ENCODE measurements at regions not wholly inside any gene's neighbourhood (a gene's known extent, or its start where the extent isn't known, plus 50 kb on each side); places are given as distances from the start of the nearest gene placed in this dataset.

DNA sequence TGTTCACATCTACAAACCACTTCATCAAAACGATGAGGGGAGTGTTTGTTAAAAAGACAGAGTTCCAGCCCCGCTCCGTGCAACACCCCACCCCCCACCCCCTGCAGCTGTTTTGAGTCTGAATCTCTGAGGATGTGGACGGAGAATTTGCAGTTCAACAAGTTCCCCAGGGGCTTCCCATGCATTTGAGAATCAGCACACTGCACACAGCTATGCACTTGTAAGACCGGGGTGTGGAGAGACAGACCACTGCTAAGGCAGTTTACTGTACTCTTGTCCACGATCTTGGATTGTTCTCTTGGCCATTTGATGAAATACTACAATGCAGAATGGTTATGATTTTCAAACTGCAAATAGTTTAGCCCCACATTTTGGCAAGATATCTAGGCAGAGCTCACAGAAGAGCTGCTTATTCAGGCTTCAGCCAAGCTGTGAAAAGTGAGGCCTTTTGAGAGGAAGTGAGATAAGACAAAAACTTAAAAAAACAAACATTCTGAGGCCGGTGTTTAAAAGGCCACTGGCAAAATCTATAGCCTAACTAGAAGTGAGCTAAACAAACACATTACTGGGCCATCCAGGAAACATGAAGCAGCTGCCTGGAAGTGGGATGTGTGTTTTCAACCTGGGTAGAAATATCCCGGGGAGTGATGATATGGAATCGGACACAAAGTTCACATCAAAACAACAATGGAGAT is 308.2 kb upstream of the ADAMTS9 start:
- DNase-seq (ENCODE audit: low spot score), result no peak

DNA sequence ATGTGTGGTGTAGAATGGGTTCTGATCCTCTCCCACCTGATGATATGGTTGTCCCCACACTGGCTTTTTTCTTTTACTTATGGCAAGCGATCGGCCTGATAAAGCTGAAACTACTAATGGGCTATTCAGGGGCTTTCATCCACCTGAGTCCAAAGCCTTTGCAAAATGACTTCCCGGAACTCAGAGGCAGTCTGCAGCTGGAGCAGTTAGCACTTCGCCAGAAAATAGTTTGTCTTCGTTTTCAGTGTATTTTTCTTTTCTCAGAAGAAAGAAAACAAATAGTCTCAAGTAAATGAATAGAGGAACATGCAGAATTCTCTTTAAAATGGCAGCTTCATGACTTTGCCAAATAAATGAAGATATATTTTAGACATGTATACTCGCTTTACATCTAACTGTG is 306.0 kb upstream of the ADAMTS9 start:
- no peak for DNase-seq (ENCODE audit: low spot score)

DNA sequence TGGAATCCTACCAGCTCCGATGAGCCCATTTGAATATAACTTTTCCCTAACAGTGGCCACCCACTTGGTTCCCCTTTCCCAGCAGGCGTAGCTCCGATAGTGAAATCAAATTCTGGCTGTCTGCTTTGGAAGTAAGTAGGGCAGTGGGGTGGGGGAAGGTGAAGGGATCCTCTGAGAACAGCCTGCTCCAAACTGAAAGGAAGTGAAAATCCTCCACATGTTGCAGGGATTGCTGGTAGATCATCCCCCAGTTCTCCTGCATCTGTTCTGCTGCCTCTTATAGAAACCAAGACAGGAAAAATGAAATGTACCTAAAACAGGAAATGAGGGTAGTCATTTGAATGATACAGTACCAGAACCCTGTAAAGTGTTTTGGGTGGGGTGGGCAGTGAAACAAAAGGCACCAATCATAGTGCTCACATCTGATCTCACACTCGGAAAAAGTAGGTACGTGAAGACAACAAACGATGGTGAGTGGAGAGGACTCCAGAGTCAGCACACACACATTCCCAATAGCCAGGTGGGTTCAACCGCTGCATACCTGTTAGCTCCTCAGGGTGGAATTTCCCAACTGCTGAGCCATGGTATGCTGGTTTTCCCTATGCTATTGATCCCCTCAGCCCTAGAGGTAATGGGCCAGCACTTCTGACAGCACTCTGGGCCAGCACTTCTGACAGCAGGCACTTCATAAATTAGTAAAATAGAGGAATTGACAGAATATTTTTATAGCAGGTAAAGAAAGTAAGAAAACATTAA is 304.9 kb upstream of the ADAMTS9 start:
- DNase-seq (ENCODE audit: low spot score), result no peak

DNA sequence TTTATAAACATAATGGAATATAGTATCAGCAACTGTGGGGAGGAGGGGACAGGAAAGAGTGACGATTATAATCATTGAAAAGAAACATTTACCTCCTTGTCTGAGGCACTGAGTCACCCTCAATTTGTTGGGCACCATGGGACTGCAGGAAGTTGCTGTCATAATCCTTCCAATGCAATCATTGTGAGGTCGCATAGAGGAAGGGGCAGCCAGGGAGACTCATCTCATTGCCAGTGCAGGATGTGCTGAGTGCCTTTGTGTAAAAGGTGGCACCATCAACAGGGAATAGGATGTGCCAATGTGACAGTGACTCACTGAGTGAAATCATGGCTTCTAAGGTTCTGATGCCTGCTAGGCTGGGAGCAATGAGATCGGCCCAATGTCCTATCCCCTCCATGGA is 300.4 kb upstream of the ADAMTS9 start:
- no peak for DNase-seq (ENCODE audit: low spot score)

DNA sequence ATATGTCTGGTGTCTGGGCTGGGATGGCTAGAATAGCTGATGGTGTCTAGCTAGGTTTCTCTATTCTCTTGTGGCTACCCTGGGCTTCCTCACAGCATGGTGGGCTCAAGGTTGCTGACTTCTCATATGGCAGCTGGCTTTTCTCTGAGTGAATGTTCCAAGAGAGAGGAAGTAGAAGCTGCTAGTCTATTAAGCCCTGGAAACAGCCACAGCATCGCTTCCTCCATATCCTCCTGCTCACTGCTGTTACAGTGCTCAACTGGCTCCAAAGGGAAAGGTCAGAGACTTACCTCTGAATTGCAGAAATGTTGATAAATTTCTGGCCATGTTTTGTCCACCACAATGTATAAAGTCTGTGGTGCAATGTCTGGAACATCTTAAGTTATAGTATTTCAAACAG is 299.9 kb upstream of the ADAMTS9 start:
- DNase-seq (ENCODE audit: low spot score), result no peak

DNA sequence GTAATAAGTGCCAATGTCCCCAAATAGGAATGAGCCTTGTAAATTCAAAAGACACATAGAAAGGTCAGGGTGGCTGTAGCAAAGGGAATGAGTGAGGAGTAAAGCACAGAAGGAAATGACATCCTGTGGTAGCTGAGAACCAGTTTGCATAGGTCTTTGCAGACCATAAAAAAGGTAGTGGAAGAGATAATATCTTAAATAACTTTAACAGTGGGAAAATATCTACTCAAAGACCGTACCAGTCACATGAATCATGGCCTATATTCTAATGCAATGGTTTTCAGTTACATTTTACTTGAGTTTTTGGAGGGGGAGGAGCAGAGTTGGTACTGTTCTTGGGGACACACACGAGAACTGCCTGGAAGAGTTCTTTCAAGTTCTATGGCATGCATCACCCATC is 297.3 kb upstream of the ADAMTS9 start:
- DNase-seq (ENCODE audit: low spot score), result no peak

DNA sequence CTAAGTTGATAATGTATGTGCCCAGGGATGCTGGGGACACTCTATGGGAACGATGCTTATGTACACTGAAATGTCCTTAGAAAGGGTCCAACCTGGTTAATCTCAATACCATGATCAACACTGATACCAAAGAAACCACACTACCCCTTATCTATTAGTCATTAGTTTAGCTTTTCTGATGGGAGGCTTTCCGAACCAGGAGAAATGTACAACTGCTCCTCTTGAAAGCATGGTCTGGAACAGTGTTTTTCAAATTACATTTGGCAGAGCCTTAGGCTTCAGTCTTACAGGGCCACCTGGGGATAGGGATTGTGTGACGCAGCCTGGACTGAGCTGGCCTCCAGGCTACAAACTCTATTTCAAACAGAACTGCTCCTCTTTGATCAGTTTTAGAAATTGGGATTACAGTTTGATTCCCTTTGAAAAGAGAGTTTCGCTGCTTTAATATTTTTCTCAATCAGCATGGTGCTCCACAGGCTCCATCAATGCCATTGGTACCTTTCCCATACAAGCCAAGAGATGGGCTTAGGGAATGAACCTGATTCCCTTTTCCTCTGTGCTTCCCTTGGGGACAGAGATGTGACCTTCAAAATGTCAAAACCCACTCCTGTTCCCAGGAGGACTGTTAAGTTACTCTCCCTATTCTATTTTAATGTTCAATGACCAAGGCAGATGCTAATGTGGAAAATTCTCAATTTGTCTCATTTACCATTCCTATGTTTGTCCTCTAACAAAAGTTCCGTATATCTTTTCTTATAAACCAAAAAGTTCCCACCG is 296.0 kb upstream of the ADAMTS9 start:
- DNase-seq (ENCODE audit: low spot score), result no peak

DNA sequence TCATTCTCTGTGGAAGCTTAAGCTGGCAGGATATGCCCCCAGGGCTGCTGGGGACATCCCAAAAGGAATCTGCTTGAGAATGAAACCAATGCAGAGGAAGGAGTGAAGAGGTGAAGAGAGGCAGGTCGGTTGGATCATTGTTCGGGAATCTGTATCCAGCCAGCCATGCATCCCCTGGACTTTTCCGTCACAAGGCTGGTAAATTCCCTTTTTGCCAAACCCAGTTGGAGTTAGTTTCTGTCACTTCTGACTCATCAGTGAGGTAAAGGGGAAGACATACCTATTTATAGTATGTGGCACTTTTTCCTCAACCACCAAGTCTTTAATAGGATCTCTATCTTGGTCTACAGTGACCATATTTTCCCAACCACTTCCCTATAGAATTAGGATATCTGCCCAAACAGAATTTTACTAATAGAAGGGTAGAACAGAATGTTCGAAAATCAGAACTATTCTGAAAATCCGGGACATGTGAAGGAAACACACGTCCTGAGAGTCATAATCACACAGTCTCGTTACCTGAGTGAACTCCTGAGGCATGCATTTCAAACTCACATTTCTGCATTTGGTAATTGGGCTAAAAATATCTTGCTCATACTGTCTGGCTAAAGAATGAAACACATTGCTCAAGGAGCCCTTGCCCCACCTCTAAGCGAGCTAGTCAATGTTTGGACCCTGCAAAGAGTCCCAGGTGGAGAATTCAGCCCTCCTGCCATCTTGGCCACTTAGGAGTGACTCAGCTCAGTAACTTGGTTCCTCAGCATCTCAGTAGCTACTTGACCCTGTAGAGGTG is 289.7 kb upstream of the ADAMTS9 start:
- DNase-seq (ENCODE audit: low spot score), result no peak

DNA sequence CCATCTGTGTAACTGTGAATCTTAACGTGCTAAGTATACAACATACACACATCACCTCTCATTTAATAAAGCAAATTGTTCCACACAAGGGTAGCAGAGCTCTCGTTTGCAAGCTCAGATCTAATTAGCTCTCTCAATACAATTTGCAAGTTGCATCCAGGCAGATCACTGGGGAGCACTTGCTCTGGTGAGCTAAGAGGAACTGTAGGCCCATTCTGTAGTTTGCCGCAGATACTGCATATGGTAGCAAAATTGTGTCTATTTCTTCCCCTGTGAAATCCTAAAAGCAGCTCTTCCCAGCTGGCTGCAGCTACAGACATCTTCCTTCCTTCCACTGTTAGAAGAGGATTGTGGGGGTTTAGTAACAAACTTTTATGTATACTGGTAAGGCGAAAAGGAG is 288.7 kb upstream of the ADAMTS9 start:
- DNase-seq (ENCODE audit: low spot score), result no peak

DNA sequence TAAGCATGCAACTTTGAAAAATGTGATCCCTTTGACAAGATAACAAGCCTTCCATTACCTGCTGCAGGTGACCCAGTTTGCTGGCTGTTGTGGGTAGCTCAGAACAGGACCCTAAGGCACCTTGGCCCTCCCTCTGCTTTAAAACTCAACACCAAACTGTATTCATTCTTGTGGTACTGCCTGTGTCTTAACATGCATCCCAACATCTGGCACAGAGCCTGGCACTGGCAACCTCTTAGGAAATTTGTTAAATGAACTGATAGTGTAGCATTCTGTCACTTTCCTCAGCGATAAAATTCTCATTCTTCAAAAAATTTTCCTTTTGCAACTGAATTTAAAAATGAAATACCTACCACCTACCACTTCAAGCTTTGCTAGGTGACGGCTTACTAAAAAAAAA is 287.3 kb upstream of the ADAMTS9 start:
- DNase-seq (ENCODE audit: low spot score), result no peak

DNA sequence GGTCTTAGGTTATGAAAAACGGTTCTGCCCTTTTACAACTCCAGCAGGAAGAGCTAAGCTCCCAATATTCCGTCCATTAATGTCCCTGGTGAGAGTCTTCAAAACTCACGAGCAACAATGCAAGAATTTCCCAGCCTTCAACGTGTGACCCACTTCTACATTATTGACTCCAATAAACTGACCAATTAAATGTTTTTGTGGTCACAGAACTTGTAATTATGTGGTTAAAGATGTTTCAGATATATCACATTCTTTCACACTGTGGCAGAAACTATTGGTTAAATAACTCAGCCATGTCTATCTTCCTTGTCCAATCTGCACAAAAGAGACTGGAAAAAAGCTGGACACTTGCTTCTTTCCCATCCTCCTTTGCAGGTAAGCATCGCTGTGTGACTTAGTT is 286.6 kb upstream of the ADAMTS9 start:
- DNase-seq (ENCODE audit: low spot score), result no peak

DNA sequence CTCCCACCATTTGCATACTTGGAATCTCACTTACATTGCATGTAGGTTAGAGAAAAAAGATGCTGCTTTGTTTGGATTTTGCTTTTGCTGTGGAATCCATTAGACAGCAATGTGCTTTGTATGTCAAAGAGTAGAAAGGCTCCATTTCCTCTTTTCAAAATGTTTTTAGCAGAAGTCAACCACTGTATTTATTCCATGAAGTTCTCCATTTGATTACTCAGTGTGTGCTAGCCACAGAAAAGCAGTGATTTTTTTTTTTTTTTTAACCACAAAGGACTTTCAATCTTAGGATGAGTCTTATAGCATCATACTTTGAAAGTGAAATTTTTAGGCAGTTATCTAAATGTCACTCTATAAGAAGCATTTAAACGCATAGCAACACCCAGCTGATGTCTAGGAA is 285.0 kb upstream of the ADAMTS9 start:
- no peak for DNase-seq (ENCODE audit: low spot score)

DNA sequence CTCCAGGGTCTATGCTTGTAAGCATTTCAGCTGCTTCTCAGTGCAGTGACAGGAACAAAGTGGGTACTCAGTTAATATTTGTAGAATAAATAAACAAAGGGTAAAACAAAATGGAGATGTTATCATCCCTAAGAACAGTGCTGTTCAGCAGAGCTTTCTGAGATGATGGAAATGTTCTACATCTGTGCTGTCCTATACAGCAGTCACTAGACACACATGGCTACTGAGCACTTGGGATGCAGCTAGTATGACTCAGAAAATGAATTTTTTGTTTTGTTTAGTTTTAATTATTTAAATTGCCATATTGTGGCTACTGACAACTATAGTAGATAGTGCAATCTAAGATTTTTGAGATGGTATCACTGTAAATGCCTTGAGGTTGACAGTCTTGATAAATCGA is 283.8 kb upstream of the ADAMTS9 start:
- no peak for DNase-seq (ENCODE audit: low spot score)

DNA sequence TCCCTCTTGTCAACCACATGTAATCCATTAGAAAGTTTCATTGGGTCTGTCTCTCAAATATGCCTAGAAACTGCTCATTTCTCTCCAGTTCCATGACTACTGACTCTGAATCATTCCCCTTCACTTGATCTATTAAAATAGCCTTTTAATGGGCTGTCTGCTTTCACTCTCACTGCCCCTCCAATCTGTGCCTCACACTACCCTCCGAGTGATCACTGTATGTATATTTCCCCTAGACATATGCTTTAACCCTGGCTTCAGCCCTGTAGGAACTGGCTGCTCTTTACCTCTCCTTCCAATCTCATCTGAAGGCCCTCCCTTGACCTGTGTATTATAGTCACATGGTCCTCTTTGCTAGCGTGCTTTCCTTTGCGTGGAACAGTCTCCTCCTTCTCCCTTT is 282.8 kb upstream of the ADAMTS9 start:
- no peak for DNase-seq (ENCODE audit: low spot score)

DNA sequence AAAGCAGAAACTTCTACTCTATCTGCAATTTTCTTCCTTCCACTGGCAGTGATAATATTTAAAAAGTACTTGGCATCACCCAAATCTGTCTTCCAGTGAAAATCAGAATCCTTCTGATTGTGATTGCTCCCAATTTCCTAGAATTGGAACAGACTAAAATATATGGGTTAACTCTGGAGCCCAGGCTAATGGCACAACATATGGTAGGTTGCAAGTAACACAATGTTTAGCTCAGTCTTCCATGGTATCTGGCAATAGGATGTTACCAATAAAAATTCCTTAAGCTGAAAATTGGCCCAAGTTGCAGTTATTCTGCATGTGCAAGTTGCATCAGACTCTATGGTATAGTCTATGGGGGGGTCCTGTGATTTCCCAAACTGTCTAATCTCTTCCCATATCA is 273.5 kb upstream of the ADAMTS9 start:
- no peak for DNase-seq (ENCODE audit: low spot score)

DNA sequence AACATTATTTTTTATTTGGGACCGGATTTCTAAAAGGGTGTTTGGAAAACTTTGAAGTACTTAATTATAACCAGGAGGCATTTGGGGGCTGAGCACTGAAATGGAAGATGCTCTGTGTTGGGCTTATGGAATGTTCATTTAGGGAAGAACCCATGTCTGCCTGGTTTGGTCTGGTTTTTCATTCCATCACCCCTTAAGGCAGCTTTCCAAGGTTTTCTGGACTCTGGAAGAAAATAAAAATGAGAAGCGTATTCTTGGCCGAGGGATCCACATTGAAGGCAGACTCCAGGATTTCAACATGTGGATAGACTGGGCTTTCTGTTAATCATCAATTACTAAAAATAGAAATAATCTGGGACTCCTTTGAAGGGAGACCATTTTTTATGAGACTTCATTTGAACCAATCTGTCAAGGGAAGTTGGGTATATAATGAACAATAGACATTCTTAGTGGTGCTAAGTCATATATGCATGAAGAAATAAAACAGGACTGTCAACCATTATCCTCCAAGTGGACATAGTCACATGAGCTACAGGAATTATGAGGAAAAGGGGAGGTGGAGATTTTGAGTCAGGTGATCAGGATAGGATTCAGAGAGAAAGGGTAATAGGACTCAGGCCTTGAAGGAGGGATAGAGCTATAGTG is 270.5 kb upstream of the ADAMTS9 start:
- DNase-seq (ENCODE audit: low spot score), result no peak

DNA sequence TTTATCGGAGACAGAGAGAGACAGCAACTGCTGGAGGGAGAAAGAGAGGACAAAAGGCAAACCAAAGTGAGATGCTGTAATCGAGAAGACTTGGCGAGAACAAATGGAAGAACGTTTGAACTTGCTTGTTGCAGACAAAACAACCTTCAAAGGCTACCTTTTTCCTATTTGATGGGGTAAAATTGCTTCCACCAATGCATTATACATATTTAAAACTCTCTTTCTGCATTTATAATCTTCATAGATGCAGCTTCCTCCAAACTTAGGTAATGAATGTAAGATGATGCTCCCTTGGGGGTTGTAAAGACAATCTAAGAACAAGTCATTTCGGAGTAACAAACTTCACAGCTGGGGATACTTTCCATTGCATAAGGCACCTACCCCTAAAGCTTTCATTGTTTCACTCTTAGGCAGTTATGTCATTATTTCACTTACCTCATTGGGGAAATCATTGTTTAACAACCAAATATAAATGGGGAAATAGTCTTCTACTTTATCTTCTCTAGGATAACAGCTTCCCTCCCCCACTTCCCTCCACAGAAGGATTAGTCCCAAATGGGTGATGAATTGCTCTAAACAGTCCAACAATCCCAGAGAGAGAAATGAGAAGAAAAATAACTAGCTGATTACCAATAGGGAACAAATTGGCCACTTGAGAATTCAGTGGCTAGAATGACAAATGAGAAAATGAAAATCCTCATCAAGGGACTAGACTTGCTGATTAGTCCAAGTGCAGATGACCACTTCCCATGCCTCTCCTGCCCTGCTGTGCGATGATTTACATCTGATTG is 269.8 kb upstream of the ADAMTS9 start:
- DNase-seq (ENCODE audit: low spot score), result no peak

DNA sequence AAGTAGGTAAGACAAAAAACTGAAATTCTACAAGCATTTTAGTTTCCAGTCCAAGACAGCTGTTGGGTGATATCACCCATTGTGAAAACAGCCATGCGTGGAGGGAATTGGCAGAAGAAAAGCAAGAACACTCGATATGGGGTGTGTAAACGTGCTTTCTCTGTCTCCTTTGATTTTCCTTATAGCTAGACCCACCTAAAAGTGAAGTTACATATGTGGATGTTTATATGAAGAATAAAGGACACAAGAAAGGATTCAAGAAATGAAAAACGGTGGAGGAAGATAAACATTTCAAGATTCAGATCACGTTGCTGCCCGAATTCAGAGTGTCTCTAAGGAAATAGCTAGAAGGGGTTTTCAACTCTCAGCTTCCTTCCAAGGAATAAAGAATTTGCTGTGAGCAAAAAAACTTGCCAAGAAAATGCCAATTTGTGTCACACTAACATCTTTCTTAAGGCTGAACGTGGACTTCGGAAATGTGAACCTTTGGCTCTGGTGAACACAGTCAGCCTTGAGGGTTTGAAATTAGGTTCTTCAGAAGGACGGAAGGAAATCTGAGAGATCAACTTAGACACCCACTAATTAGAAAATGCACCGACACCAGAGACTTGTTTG is 269.0 kb upstream of the ADAMTS9 start:
- no peak for DNase-seq (ENCODE audit: low spot score)

DNA sequence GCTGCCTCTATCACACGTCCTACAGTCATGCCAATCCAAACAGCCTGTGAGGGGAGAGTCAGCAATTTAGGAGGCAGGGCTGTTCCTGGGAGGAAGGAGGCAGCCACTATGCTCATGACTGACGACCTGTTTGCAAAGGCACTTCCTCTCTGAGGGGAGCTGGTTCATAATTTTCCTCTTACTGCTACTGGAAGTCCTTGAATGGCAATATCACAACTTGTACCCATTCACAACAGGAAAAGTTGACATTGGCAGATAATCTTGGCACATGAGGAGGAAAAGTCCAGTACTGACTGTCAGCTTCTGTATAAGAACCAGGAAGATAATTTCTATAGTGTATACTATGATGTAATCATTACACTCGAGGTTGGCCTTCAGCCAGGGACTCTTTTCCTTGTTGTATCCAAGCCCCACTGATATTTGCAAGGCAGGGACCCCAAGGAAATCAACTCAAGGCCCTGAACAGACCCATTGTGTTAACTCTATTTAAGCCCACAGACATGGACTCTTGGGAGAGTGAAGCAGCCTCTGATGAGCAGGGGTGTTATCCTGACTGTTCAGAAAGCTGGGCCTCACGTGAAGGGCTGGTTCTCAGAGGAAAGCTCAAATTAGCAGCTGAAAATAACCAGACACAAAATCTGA is 267.3 kb upstream of the ADAMTS9 start:
- DNase-seq (ENCODE audit: low spot score), result no peak

DNA sequence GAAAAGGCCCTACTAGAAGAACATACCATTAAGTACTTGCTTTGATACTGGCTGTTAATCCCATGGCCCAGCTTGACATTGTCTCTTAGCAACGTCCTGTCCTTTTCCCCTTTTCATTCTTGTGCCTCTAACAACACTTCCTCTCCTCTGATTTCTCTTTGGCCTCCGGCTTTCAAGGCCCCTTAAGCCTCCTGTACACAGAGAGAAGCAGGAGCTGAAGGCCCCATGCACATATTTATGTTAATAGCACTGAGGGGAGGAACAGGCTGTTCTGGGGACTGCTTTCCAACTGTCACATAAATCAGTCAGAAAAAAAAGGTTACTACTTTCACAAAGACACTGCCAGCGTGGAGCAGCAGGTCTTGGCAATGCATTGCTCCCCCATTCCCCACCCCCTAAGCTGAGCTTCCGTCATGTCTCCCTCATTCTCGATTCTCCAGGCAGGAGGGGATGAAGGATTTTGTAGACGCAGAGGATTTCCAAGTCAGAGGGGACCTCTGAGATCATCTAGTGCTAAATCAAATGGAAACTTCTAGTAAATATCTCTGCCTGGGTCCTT is 257.4 kb upstream of the ADAMTS9 start:
- peak; percentile 43 for DNase-seq (ENCODE audit: low spot score)
